HG03108 (cell line): ENCODE measurements at regions not wholly inside any gene's neighbourhood (a gene's known extent, or its start where the extent isn't known, plus 50 kb on each side); places are given as distances from the start of the nearest gene placed in this dataset.

Experiments
- ATAC-seq: cut with Tn5 transposase; IDR thresholded peaks from one replicate; pipeline ENCODE4 v1.9.1; 2021; ENCODE audit warnings: moderate library complexity; ENCODE audit not compliant: unreplicated experiment

- no peak for ATAC-seq
These were observed 73.9 kb downstream of the WNT5A start for GRCh38 chr3:55413236-55413635.

GRCh38 chr3:55412545-55412944 is 74.6 kb downstream of the WNT5A start:
- ATAC-seq: no peak

- ATAC-seq: no peak
These were observed 77.3 kb downstream of the WNT5A start for GRCh38 chr3:55409806-55410205.

- no peak for ATAC-seq
These were observed 78.8 kb downstream of the WNT5A start for GRCh38 chr3:55408193-55408826.

DNA sequence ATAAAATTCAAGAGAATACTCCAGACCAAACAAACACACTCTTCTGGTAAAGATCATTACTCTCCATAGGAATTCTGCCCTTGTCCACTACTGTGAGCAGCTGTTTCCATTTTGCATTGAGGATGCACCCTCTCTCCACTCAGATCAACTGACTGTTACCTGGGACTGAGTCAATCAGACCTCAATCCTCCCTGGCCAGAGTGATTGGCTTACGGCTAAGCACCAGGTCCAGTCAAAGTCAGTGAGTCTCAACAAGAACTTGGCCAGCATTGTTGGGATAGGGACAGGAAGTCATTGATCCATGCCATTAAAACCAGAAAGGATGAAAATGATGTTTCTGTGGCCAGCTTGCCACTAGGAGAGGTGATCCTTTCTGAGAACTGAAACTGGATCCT is 79.7 kb downstream of the WNT5A start:
- ATAC-seq: no peak

DNA sequence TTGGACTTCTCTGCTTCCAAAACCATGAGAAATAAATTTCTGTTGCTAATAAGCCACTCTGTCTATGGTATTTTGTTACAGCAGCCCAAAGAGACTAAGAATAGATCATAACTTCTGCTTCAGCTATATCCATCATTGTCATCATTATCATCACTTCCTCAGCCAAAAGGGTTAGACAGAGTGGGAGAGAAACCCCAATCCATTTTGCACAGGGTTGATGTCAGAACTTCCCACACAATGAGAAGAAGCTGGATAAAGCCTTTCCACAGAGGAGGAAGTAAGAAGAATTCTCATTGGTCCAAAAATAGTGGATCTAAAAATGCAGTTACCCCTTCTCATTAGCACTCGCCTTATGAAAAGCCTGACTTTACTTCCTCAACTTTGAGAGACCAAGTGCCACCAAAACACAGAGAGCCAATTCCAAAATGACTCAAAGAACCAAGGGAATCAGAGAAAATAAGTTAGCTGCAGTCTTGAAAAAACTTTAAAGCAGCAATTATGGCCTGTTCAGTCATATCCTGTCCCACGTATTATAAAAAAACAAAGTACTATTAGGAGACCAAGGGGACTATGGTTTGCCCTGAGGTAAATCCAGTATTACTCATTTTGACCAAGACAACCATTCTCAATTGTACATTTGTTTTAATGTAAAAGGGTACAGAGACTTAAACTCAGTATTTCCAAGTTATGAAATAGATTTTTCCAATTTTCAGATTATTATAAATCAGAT is 80.2 kb downstream of the WNT5A start:
- no peak for ATAC-seq

DNA sequence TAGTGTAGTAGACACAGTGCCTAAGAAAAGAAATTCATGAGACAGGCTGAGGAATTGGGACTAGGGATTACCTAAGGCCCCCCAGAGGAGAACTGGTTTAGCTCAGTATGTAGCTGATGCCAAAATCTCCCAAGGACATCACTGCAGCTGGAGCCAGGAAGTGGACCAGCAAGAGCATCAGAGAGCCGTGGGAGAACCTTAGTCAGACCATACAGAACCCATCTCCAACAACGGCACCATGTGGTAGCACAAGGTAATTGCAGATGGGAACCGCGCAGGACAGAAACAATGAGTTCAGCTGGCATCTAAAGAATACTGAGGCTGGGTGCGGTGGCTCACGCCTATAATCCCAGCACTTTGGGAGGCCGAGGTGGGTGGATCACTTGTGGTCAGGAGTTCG is 81.7 kb downstream of the WNT5A start:
- no peak for ATAC-seq

DNA sequence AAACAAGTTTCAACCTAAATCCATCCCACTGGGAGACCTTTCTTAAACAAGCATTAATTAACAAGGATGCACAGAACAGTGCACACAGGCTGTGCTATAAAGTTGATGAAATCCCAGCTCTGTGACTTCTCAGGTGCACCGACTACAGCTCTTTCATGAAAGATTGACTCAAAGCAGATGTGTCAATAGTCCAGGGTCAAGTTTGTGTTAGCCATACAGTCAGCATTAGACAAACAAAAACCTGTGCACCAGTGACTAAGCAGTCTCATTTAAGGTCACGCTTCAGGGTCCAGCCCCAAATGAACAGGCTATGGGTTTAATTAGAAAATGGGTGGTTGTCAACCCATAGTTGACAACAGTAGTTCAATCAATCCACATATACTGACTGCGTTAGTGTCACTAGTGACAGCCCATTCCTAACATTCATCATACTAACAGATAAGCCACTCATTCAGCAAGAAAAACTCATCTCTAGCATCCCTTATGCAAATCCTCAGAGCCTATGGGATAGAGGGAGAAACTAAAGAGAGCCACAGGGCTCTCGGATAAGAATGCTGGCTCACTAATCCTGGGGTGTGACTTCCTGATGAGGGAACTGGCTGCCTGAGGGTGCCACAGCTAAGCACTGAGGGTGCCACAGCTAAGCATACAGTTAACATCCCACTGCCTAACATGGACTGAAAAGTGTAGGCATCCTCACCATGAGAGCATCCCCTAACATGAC is 84.1 kb downstream of the WNT5A start:
- ATAC-seq: no peak

- ATAC-seq: no peak
These were observed 106.5 kb downstream of the WNT5A start for GRCh38 chr3:55380561-55380960.

GRCh38 chr3:55376753-55377347 is 110.3 kb downstream of the WNT5A start:
- ATAC-seq: no peak

DNA sequence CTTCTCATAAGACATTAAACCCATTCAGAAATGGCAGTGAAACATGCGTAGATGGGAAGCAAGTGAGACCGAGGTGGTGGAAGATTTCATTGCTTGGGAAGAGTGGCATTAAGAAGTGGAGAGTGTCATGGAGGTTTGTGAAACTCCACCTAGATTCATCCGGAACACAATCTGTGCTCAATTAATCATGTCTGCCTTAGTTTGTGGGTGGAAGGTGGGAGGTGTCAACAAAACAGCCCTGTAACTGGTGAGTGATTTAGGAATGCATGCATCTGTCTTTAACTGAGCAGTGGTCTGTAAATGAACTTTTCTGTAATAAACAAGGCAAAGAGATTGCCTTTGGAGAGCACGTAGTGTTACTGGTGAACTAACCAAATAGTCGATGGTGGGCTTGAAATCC is 113.7 kb downstream of the WNT5A start:
- no peak for ATAC-seq

DNA sequence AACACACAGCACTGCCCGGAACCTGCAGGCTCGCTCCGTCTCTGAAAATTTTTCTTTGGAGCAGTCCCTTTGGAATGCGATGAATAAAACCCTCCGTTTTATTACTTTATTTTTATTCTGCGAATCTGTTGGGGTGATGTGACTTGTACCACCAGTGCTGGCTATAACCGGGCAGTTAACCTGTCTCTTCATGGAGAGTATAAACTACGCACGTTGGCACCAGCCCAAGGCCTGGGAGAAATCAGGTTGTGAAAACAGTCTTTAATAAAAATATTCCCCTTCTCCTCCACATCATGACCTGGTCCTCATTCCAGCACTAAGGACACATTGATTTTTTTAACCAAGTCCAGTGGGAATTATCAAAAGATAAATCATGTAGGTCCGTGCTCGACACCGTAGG is 116.8 kb downstream of the WNT5A start:
- ATAC-seq: no peak

DNA sequence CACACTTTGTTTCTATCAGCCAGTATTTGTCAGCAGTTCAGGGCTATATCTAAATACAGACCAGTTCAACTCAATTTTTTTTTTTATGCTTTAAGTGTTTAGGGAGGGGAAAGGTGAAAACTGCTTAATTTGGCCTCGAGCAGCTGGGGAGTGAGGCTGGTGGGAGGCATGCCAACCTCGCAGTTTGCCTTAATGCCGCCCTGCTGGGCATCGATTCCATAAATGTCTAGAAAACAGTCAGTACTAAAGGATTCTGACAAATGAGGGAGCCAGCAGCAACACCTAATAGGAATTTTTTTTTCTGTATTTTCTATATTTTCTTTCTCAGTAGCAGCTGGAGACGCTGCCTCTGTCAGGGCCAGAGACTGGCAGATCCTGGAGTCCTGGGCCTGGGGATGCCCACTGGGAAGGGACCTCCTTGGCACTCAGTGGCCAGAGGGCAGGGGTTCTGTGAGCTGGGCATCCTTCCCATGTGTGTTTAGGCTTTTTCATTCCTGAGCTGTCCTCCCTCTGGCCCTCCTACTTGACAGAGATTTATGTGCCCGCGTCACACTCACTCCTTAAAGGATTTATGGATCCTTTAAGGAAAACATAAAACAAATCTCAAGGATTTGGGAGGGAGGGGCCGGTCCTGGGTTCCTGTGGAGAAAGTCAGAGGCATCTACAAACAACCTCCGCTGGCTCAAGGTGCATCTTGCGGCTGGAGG is 117.8 kb downstream of the WNT5A start:
- no peak for ATAC-seq

GRCh38 chr3:55368366-55368765 is 118.7 kb downstream of the WNT5A start:
- ATAC-seq: no peak

GRCh38 chr3:55367384-55367783 is 119.7 kb downstream of the WNT5A start:
- ATAC-seq: no peak

DNA sequence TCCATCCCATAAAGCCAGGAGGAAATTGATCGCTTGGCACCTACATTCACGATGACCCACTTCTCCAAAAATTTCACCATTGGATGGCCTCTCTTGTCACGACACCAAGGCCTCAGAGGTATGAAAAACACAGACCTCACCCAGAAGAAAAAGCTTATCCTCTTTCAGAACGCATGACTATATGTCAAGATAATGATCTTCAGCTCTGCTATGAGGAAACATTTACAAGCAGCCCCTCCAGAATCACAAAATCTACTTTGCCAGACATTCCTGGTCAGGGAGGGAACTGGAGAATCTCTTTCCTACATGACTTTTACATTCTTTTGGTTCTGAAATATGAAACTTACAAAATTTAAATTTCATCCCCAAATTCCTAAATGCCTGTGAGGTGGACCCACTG is 122.7 kb downstream of the WNT5A start:
- no peak for ATAC-seq

DNA sequence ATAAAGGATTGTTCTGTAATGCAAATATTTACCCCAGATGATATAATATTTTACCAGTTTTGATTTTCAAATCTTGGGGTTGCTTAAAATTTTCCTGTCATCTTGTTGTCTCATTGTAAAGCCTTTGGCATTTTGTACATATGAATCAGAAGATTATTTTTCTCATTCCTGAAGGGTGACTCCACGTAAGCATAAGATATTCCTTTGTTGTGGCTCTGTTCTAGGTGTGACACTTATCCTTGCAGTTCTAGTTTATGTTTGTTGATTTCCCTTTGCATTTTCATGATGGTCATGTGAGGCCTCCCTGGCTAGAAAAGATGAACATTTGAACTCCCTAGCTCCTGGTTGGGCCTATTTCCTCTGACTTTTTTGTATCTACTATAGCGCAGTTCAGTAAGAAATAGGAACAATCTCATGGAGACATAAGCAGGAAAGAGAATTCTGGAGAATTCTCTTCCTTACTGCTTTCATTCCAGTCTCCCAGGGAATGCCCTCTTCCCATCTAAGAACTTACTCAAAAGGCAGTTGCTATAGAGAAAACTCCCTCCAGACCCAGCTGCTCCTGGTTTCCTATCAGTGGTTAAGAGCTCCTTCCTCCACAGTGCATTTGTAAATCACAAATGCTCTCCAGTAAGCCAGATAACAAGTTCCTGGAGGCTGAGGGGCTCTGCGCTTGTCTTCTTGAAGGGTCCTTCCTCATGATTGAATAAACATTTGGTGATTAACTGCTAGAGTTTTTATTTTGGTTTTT is 124.7 kb downstream of the WNT5A start:
- no peak for ATAC-seq

DNA sequence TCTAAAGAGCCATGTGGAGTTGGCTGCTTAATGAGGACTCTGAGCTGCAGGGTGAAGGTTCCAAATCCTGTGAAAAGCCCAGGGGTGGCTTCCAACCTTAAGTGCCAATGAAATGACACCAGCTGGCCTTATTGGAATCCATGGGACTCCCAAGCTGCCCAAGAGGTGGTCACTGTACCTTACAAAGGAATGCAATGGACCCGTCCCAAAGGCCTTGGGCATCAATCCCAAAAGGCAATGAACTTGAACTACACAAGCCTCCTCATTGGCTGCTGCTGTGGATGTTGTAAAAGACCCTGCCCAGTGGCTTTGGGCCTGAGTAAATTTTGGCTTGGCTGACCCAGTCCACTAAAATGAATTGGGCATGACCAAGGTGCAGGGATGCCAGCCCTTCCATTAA is 129.3 kb downstream of the WNT5A start:
- ATAC-seq: no peak

DNA sequence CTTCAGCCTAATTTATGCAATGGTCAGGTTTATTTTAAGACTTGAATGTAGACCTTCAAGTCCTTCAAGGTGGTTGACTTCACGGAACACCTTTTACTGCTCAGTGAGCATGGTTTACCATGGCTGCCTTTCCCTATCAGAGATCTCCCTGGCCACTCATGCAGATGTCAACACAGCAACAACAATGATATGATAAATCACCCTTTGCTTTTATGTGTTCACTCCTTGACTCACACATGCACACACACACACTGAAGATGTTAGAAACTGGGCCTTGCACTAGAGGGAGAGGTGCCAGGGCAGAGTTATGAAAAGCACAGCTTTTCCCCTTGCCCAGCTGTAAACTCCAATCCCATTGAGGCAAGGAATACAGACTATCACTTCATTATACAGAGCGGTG is 134.4 kb downstream of the WNT5A start:
- ATAC-seq: no peak

- ATAC-seq: no peak
These were observed 137.3 kb downstream of the WNT5A start for GRCh38 chr3:55349851-55350250.
